H1 (cell line): ENCODE measurements at regions not wholly inside any gene's neighbourhood (a gene's known extent, or its start where the extent isn't known, plus 50 kb on each side); places are given as distances from the start of the nearest gene placed in this dataset.

Source experiments
- CEBPB ChIP-seq: IDR thresholded peaks from 2 replicates; pipeline ENCODE4 v1.6.1; 2012; ENCODE audit warnings: low read depth, low read length
- NANOG ChIP-seq: IDR thresholded peaks from 2 replicates; pipeline ENCODE4 v1.6.1; 2011; ENCODE audit warnings: low read length, low read depth, mild to moderate bottlenecking, inconsistent platforms; ENCODE audit not compliant: insufficient read depth, poor library complexity, severe bottlenecking
- TF ChIP-seq, protein P1 (sequence below): IDR thresholded peaks from 2 replicates; pipeline ENCODE4 v1.6.1; 2012; ENCODE audit warnings: inconsistent platforms

DNA sequence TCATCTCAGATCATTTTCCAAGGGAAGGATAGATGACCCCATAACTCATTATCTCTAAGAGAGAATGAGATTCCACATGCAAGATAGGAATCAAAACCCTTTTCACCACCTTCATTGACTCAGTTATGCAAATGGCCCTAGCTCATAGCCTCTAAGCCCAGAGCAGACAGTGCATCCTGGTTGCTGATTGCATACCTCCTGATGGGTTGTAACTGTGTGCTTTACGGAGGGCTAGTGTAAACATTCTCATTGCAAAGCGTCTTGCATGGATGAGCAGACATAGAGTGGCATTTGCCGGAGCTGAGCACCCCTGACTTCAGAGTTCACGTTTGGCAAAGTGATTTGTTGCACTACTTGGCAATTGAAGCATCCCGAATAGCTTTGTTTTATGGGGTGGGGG is 151.0 kb downstream of the VCX3A start (continued):
- TF ChIP-seq NANOG (no peak), CEBPB (no peak)
- TF ChIP-seq, protein P1, sequence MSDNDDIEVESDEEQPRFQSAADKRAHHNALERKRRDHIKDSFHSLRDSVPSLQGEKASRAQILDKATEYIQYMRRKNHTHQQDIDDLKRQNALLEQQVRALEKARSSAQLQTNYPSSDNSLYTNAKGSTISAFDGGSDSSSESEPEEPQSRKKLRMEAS, result no peak
